Astrocyte of the spinal cord (primary cell): ENCODE measurements at regions not wholly inside any gene's neighbourhood (a gene's known extent, or its start where the extent isn't known, plus 50 kb on each side); places are given as distances from the start of the nearest gene placed in this dataset.

Experiments used
- DNase-seq: peaks from one replicate; pipeline ENCODE4 v3.0.0; 2011; ENCODE audit warnings: low read depth, low spot score
- H3K4me3 ChIP-seq: 2 replicates; pipeline ENCODE4 v1.5.1; 2011; ENCODE audit warnings: low read depth, mild to moderate bottlenecking, low read length, moderate library complexity
- in situ Hi-C: cut with HindIII; loops from 2 replicates; pipeline ENCODE4 v1.10.0; 2017; ENCODE audit warnings: low sequenced_read_pairs
- TF ChIP-seq, protein P1 (sequence below): IDR thresholded peaks from 2 replicates; pipeline ENCODE4 v1.5.1; 2012; ENCODE audit warnings: low read depth, mild to moderate bottlenecking, low read length, inconsistent platforms

- TF ChIP-seq, protein P1, sequence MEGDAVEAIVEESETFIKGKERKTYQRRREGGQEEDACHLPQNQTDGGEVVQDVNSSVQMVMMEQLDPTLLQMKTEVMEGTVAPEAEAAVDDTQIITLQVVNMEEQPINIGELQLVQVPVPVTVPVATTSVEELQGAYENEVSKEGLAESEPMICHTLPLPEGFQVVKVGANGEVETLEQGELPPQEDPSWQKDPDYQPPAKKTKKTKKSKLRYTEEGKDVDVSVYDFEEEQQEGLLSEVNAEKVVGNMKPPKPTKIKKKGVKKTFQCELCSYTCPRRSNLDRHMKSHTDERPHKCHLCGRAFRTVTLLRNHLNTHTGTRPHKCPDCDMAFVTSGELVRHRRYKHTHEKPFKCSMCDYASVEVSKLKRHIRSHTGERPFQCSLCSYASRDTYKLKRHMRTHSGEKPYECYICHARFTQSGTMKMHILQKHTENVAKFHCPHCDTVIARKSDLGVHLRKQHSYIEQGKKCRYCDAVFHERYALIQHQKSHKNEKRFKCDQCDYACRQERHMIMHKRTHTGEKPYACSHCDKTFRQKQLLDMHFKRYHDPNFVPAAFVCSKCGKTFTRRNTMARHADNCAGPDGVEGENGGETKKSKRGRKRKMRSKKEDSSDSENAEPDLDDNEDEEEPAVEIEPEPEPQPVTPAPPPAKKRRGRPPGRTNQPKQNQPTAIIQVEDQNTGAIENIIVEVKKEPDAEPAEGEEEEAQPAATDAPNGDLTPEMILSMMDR, result no peak
- DNase-seq, result no peak
- in situ Hi-C loops, result no loop called here
- H3K4me3 ChIP-seq, result no peak overlapping the region
Measured at GRCh38 chr6:79824202-79824601, 123.2 kb downstream of the ELOVL4 start.

DNA sequence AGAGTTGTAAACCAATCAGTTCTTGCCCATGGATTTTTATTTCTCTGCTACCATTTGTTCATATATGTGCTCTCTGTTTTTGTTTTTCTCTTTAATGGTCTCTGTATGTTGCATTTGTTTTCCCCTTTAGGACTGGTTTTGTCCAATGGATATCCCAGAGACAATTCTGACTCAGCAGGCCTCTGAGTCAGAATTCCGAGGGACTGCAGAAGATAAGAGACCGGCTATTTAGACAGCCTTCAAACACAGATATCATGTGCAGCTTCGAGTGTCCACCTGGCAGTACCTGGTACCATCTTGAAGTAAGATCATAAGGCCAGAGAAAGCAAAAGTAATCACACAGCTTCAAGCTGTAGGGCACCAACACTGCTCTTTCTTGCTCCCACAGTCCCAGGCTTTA is 125.5 kb downstream of the ELOVL4 start:
- no peak overlapping the region for H3K4me3 ChIP-seq
- in situ Hi-C loops, result no loop called here
- no peak for DNase-seq
- TF ChIP-seq, protein P1, result no peak

GRCh38 chr6:79818471-79818870 is 128.9 kb downstream of the ELOVL4 start:
- TF ChIP-seq, protein P1, result no peak
- DNase-seq, result no peak
- in situ Hi-C loops, result no loop called here
- no peak overlapping the region for H3K4me3 ChIP-seq

DNA sequence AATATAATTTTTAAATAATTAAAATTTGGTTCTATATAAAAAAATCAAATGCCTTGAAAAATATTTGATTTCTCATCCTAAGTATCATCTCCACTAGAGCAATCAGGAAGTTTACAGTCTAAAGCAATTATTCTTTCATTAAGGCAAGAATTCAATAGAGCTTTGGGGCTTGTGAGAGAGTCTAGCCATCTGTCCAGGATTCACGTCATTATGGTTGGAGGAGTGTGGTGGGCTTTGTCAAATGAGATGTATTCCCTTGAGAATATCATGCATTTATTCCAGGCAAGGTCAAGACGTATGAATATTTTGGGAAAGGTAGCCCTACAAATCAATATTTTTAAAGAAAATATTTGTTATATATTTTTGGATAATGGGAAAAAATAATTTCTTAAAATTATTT is 132.4 kb downstream of the ELOVL4 start:
- H3K4me3 ChIP-seq, result no peak overlapping the region
- TF ChIP-seq, protein P1, result no peak
- DNase-seq, result no peak
- in situ Hi-C loops, result no loop called here

GRCh38 chr6:79813854-79814709 is 133.3 kb downstream of the ELOVL4 start:
- H3K4me3 ChIP-seq, result no peak overlapping the region
- peak; percentile 61 for DNase-seq
- in situ Hi-C loops, result no loop called here
- TF ChIP-seq, protein P1, result peak; percentile 88

DNA sequence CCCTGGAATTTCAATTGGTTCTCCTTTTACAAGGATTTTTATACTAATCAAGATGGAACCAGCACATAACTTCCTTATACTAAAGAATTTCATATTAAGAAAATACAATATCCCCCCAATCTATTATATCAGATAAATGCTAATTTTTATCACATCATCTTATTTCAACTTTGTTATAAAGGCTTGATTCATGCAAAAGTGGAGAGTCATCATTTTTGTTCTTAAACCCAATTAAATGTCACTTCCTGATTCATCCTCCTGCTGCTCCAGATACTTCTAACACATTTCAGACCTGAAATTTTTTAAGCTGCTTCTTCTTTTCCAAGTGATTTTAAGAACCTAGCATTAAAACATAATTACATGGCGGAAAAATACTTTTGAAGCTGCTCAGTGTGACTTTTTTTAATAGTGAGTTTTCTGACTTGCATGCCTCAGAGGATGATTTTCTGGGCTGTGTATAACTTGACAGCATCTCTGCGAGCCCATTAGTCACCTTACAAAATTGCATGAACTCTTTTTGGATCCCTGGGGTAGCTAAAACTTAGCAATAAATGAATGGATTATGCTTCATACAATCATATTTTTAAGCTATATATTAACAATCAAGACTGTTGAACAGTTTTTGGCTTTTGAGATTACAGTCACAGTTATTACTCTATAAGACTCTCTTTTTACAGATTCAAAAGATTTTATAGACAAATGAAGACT is 134.1 kb downstream of the ELOVL4 start:
- DNase-seq, result no peak
- no peak overlapping the region for H3K4me3 ChIP-seq
- in situ Hi-C loops, result no loop called here
- TF ChIP-seq, protein P1, result no peak
